ENCODE measurements at regions not wholly inside any gene's neighbourhood (a gene's known extent, or its start where the extent isn't known, plus 50 kb on each side); places are given as distances from the start of the nearest gene placed in this dataset.
"Not testable (repeated sequence)": the region's sequence is repeated elsewhere in the genome, so short reads cannot be mapped to it uniquely, and the experiment has no call there.

DNA sequence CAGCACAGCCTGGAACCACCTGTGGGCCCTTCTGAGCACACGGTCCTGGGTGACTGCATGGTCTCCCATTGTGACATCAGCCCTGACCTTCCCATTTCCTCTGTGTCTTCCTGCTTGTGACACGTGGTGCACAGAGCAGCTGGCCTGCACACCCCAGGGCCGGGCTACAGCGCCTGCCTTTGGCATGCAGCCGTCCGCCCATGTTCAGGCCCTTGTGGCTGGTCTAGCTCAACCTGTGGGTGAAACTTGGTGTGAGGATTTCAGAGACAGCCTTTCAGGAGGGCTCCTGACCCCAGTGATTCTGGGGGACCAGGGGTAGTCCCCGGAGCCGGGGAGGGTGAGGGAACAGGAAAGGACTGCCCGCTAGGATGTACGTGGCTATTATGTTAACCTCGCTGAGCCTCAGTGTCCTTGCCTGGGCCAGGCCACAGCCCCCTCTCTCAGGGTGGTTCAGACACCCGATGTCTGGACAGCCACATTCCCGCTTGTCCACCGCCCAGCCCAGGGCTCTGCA is 284.8 kb upstream of the HS6ST1 start:
- Histone ChIP-seq H3K9me3 (no peaks in the 10 kb centered on the region), H3K36me3 (ENCODE audit: insufficient read depth in 1 of 2, low read depth in 1 of 2) (no peaks in the 10 kb centered on the region), H3K27me3 (ENCODE audit: insufficient read depth in 3 of 3, low read length in 2 of 3) (no peaks in the 10 kb centered on the region), H3K4me1 (no peaks in the 10 kb centered on the region), H3K4me3 (no peak overlapping the region), H3K27ac (no peak overlapping the region)
- DNase-seq (peak in 1 of 2 donors; percentile 54), ATAC-seq (peak in 1 of 4 donors; percentile 39)
- TF ChIP-seq, protein P1, sequence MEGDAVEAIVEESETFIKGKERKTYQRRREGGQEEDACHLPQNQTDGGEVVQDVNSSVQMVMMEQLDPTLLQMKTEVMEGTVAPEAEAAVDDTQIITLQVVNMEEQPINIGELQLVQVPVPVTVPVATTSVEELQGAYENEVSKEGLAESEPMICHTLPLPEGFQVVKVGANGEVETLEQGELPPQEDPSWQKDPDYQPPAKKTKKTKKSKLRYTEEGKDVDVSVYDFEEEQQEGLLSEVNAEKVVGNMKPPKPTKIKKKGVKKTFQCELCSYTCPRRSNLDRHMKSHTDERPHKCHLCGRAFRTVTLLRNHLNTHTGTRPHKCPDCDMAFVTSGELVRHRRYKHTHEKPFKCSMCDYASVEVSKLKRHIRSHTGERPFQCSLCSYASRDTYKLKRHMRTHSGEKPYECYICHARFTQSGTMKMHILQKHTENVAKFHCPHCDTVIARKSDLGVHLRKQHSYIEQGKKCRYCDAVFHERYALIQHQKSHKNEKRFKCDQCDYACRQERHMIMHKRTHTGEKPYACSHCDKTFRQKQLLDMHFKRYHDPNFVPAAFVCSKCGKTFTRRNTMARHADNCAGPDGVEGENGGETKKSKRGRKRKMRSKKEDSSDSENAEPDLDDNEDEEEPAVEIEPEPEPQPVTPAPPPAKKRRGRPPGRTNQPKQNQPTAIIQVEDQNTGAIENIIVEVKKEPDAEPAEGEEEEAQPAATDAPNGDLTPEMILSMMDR (IDR thresholded peaks at IDR 0.05), result no peak
- WGBS, 3 donors, result 61 to 72% (median 69%) methylated on average over 14 of the region's 14 CpGs
- intact Hi-C loops (cut with DNase I), result no loop called here

DNA sequence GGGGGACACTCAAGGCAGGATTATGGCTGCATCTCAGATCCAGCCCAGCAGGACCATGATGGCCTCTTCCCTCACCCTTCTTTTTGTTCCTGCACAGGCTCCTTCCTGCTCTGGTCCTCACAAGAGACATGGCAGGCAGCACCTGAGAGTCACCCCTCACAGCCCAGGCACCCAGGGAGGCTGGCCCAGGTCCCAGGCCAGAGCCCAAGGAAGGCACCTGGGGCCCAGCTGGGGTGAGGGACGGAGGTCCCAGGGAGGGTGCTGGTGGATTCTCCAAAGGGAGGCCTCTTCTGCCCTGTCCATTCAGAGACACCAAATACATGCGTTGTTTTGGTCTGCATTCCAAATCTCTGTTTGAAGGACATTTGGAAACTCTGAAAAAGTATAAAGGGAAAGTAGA is 285.4 kb upstream of the HS6ST1 start:
- TF ChIP-seq, protein P1 (IDR thresholded peaks at IDR 0.05), result no peak
- Histone ChIP-seq H3K9me3 (no peaks in the 10 kb centered on the region), H3K4me1 (no peaks in the 10 kb centered on the region), H3K4me3 (no peak overlapping the region), H3K27me3 (ENCODE audit: insufficient read depth in 3 of 3, low read length in 2 of 3) (peaks cover 0 to 1% (median 0%) of the 10 kb centered on the region in 3 donors), H3K36me3 (ENCODE audit: insufficient read depth in 1 of 2, low read depth in 1 of 2) (no peaks in the 10 kb centered on the region), H3K27ac (no peak overlapping the region)
- DNase-seq, result peak in 1 of 2 donors; percentile 30
- WGBS, 3 donors, result 95% methylated on average over 2 of the region's 2 CpGs
- no peak for ATAC-seq
- intact Hi-C loops (cut with DNase I), result no loop called here

DNA sequence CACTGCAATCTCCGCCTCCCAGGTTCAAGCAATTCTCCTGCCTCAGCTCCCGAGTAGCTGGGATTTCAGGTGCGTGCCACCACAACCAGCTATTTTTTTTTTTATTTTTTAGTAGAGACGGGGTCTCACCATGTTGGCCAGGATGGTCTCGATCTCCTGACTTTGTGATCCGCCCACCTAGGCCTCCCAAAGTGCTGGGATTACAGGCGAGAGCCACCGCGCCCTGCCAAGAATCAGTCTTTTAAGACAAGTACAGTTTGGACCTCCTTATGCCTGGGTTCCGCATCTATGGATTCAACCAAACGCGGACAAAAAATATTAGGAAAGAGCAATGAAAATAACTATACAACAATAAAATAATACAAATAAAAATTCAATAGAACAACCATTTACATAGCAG is 285.9 kb upstream of the HS6ST1 start:
- H3K4me3 ChIP-seq; H3K27ac ChIP-seq; intact Hi-C loops (cut with DNase I); DNase-seq; H3K4me1 ChIP-seq; H3K36me3 ChIP-seq (ENCODE audit: insufficient read depth in 1 of 2, low read depth in 1 of 2); H3K9me3 ChIP-seq; H3K27me3 ChIP-seq (ENCODE audit: insufficient read depth in 3 of 3, low read length in 2 of 3); ATAC-seq: not testable (repeated sequence)
- 94 to 98% (median 98%) methylated on average over 12 of the region's 12 CpGs for WGBS, 3 donors

DNA sequence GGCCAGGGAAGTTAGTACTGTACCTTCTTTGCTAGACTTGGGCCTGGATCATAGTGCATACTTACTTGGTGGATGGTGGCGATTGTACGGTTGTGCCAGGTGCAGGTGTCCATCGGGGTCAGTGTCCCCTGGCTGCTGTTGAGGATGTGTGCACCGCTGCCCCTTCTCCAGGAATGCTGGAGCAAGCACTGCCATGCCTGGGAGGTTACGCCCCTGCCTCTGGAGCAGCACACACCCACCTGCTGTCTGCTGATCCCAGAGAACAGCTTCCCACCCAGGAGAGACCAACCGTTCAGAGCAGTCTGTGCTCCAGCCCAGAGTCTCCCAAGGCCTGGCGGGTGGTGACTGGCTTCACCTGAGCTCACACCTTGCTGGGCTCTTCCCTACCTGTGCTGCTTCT is 286.8 kb upstream of the HS6ST1 start:
- Histone ChIP-seq H3K27ac (no peak overlapping the region), H3K4me3 (no peak overlapping the region), H3K27me3 (ENCODE audit: insufficient read depth in 3 of 3, low read length in 2 of 3) (peaks cover 0 to 2% (median 0%) of the 10 kb centered on the region in 3 donors), H3K36me3 (ENCODE audit: insufficient read depth in 1 of 2, low read depth in 1 of 2) (no peaks in the 10 kb centered on the region), H3K4me1 (no peaks in the 10 kb centered on the region), H3K9me3 (no peaks in the 10 kb centered on the region)
- DNase-seq, result peak in 1 of 2 donors; percentile 20
- ATAC-seq, result no peak
- TF ChIP-seq, protein P1 (IDR thresholded peaks at IDR 0.05), result no peak
- intact Hi-C loops (cut with DNase I), result no loop called here
- WGBS, 3 donors, result 91 to 96% (median 95%) methylated on average over 6 to 7 of the region's 7 CpGs

DNA sequence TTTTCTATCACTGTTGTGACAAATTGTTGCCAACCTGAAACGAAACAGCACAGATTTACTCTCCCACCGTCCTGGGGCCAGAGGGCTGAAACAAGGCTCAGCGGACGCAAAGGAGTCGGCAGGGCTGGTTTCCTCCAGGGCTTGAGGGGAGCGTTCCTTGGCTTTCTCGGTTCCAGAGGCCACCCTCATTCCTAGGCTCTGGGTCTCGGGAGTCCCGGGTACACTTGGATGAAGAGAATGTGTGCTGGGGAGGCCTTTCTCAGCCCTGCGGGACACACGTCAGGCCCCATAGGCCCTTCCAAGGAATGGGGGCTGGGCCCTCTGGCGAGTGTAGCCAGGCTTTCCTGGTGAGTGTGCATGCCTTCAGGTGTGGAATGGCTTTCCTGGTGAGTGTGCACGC is 287.3 kb upstream of the HS6ST1 start:
- Histone ChIP-seq H3K4me3 (no peak overlapping the region), H3K4me1 (no peaks in the 10 kb centered on the region), H3K27ac (no peak overlapping the region), H3K36me3 (ENCODE audit: insufficient read depth in 1 of 2, low read depth in 1 of 2) (no peaks in the 10 kb centered on the region), H3K9me3 (no peaks in the 10 kb centered on the region), H3K27me3 (ENCODE audit: insufficient read depth in 3 of 3, low read length in 2 of 3) (peaks cover 0 to 2% (median 0%) of the 10 kb centered on the region in 3 donors)
- no peak for DNase-seq
- TF ChIP-seq, protein P1 (IDR thresholded peaks at IDR 0.05), result no peak
- ATAC-seq, result no peak
- intact Hi-C loops (cut with DNase I), result no loop called here
- 91 to 99% (median 93%) methylated on average over 13 of the region's 13 CpGs for WGBS, 3 donors

Measured in psoas muscle (tissue), 7 donors.